ENCODE measurements at regions not wholly inside any gene's neighbourhood (a gene's known extent, or its start where the extent isn't known, plus 50 kb on each side); places are given as distances from the start of the nearest gene placed in this dataset.

GRCh38 chr2:123901256-123901655 lies 123.8 kb upstream of the CNTNAP5 start:
- no peak for TF ChIP-seq CTCF (IDR thresholded peaks at IDR 0.05)
- no peak for TF ChIP-seq POLR2A (IDR thresholded peaks at IDR 0.05)
- TF ChIP-seq EP300 (IDR thresholded peaks at IDR 0.05) = no peak

Measured in tibial nerve (tissue), 4 donors.